HG03521 (cell line): ENCODE measurements at regions not wholly inside any gene's neighbourhood (a gene's known extent, or its start where the extent isn't known, plus 50 kb on each side); places are given as distances from the start of the nearest gene placed in this dataset.

Experiments
- ATAC-seq: cut with Tn5 transposase; IDR thresholded peaks from one replicate; pipeline ENCODE4 v1.9.1; 2021; ENCODE audit warnings: mild to moderate bottlenecking, moderate library complexity; ENCODE audit not compliant: unreplicated experiment

GRCh38 chr15:77717333-77717990, 84.8 kb upstream of the LINGO1 start:
- ATAC-seq, result no peak

GRCh38 chr15:77716632-77717332, 84.1 kb upstream of the LINGO1 start:
- ATAC-seq, result no peak

GRCh38 chr15:77715860-77716259, 83.1 kb upstream of the LINGO1 start:
- no peak for ATAC-seq

GRCh38 chr15:77715051-77715450, 82.3 kb upstream of the LINGO1 start:
- ATAC-seq, result no peak

- no peak for ATAC-seq
Measured at GRCh38 chr15:77714555-77714954, 81.8 kb upstream of the LINGO1 start.

- no peak for ATAC-seq
Measured at GRCh38 chr15:77714023-77714422, 81.3 kb upstream of the LINGO1 start.

- no peak for ATAC-seq
Measured at GRCh38 chr15:77713281-77713680, 80.6 kb upstream of the LINGO1 start.

- no peak for ATAC-seq
Measured at GRCh38 chr15:77712438-77712837, 79.7 kb upstream of the LINGO1 start.

- no peak for ATAC-seq
Measured at GRCh38 chr15:77710637-77711036, 77.9 kb upstream of the LINGO1 start.

- no peak for ATAC-seq
Measured at GRCh38 chr15:77710206-77710605, 77.5 kb upstream of the LINGO1 start.

- no peak for ATAC-seq
Measured at GRCh38 chr15:77709135-77709886, 76.6 kb upstream of the LINGO1 start.

GRCh38 chr15:77706482-77707244, 74.0 kb upstream of the LINGO1 start:
- ATAC-seq, result no peak

GRCh38 chr15:77702211-77702957, 69.7 kb upstream of the LINGO1 start:
- ATAC-seq, result no peak

GRCh38 chr15:77698481-77698880, 65.8 kb upstream of the LINGO1 start:
- no peak for ATAC-seq

- no peak for ATAC-seq
Measured at GRCh38 chr15:77697893-77698292, 65.2 kb upstream of the LINGO1 start.

- ATAC-seq, result no peak
Measured at GRCh38 chr15:77696871-77697270, 64.2 kb upstream of the LINGO1 start.

- ATAC-seq, result no peak
Measured at GRCh38 chr15:77695961-77696582, 63.4 kb upstream of the LINGO1 start.

GRCh38 chr15:77695548-77695947, 62.8 kb upstream of the LINGO1 start:
- ATAC-seq, result no peak

- ATAC-seq, result no peak
Measured at GRCh38 chr15:77693576-77693975, 60.9 kb upstream of the LINGO1 start.

GRCh38 chr15:77692614-77693013, 59.9 kb upstream of the LINGO1 start:
- ATAC-seq, result no peak
